HepG2 (cell line): ENCODE measurements at regions not wholly inside any gene's neighbourhood (a gene's known extent, or its start where the extent isn't known, plus 50 kb on each side); places are given as distances from the start of the nearest gene placed in this dataset.

Experiments
- ATAC-seq: fragments of 200-7000 bp; cut with Tn5 transposase; 3 replicates; pipeline ENCODE4 v1.9.1; 2020; ENCODE audit warnings: mild to moderate bottlenecking, moderate library complexity
- BruUV-seq: library from RNA; stranded (reverse); fragments of 400-500 nt; replicated peaks from 2 replicates; lab custom pipeline; 2021; lab: Mats Ljungman, UMichigan
- CTCF ChIA-PET: fragments of 300-600 bp; formaldehyde crosslinking; extraction: SDS; loops from one replicate; lab custom pipeline; 2021; ENCODE audit warnings: low total read pairs, inconsistent platforms, low intra/inter-chr PET ratio; lab: Yijun Ruan, JAX
- POLR2A ChIA-PET: fragments of 350-600 bp; sonication (Branson Sonifier 250); formaldehyde crosslinking; loops from one replicate; lab custom pipeline; 2020; ENCODE audit warnings: antibody characterized with exemption, inconsistent platforms; lab: Yijun Ruan, JAX
- DNase-seq: peaks from one replicate; pipeline ENCODE4 v3.0.0-alpha.2; 2015; ENCODE audit warnings: low spot score
- FAIRE-seq: peaks from 3 replicates; lab custom pipeline; 2011; peaks lifted over from hg19 to GRCh38; lab: Jason Lieb, UNC
- H2AFZ ChIP-seq: one replicate; pipeline ENCODE4 v1.6.1; 2011; ENCODE audit warnings: low read length, inconsistent platforms
- H3K27ac ChIP-seq: fragments of 300-600 bp; 3 replicates; pipeline ENCODE4 v1.8.0; 2011; ENCODE audit warnings: mixed run types, mild to moderate bottlenecking, mixed read lengths, low read length, inconsistent platforms; ENCODE audit not compliant: insufficient read depth; ENCODE audit errors: extremely low read length
- H3K27me3 ChIP-seq, 2 experiments: fragments of 200-600 bp in 1 of 2; 2 replicates in 1 of 2; 3 replicates in 1 of 2; pipeline versions ENCODE4 v1.6.0 to v1.8.0; 2011; ENCODE audit warnings: low read length in 2 of 2, mild to moderate bottlenecking in 2 of 2, moderate library complexity in 2 of 2, inconsistent platforms in 1 of 2; ENCODE audit not compliant: insufficient read depth in 2 of 2, control insufficient read depth in 1 of 2
- H3K36me3 ChIP-seq, 2 experiments: fragments of 200-600 bp in 1 of 2; replicated peaks in 1 of 2; 2 replicates in 1 of 2; 3 replicates in 1 of 2; pipeline versions ENCODE4 v1.5.1 to v1.8.0; 2011; ENCODE audit warnings: low read length in 2 of 2, inconsistent platforms in 1 of 2; ENCODE audit not compliant: insufficient read depth in 2 of 2, control insufficient read depth in 1 of 2
- H3K4me1 ChIP-seq: 2 replicates; pipeline ENCODE4 v1.5.1; 2012; ENCODE audit warnings: low read length, inconsistent platforms; ENCODE audit not compliant: insufficient read depth
- H3K4me2 ChIP-seq: 2 replicates; pipeline ENCODE4 v1.6.0; 2011; ENCODE audit warnings: low read depth, low read length, inconsistent platforms
- H3K4me3 ChIP-seq, 3 experiments: fragments of 200-600 bp in 1 of 3; sonication (generic), shearing (Covaris generic) in 1 of 3; replicated peaks in 1 of 3; 2 replicates each; pipeline ENCODE4 v1.5.1; 2011 to 2016; ENCODE audit warnings: low read length in 3 of 3, inconsistent platforms in 2 of 3, low read depth in 2 of 3, mild to moderate bottlenecking in 2 of 3, control low read depth in 1 of 3, mixed read lengths in 1 of 3; ENCODE audit not compliant: insufficient read depth in 1 of 3
- H3K79me2 ChIP-seq: one replicate; pipeline ENCODE4 v1.6.1; 2011; ENCODE audit warnings: low read length, inconsistent platforms; ENCODE audit not compliant: insufficient read depth
- H3K9ac ChIP-seq: 2 replicates; pipeline ENCODE4 v1.6.0; 2011; ENCODE audit warnings: mild to moderate bottlenecking, low read depth, low read length, inconsistent platforms; ENCODE audit not compliant: insufficient read depth
- H3K9me3 ChIP-seq: 2 replicates; pipeline ENCODE4 v1.5.1; 2012; ENCODE audit warnings: mild to moderate bottlenecking, low read length
- H4K20me1 ChIP-seq: 2 replicates; pipeline ENCODE4 v1.6.0; 2011; ENCODE audit warnings: inconsistent platforms, mild to moderate bottlenecking, low read length, moderate library complexity; ENCODE audit not compliant: insufficient read depth
- BRD4 ChIP-seq: sonication (generic); formaldehyde crosslinking; IDR thresholded peaks from 2 replicates; pipeline ENCODE4 v1.4.0; 2020; ENCODE audit warnings: missing genetic modification reagents
- CTCF ChIP-seq: sonication (generic); formaldehyde crosslinking; IDR thresholded peaks from 2 replicates; pipeline ENCODE4 v1.5.0; 2020; ENCODE audit warnings: mild to moderate bottlenecking, missing genetic modification reagents, moderate library complexity
- STAG1 ChIP-seq: sonication (generic); formaldehyde crosslinking; IDR thresholded peaks from 2 replicates; pipeline ENCODE4 v1.4.0; 2020; ENCODE audit warnings: missing genetic modification reagents
- TARDBP ChIP-seq: sonication (generic); formaldehyde crosslinking; IDR thresholded peaks from 2 replicates; pipeline ENCODE4 v1.8.0; 2022; ENCODE audit warnings: mild to moderate bottlenecking, missing genetic modification reagents
- ZNF280B ChIP-seq: sonication (generic); formaldehyde crosslinking; IDR thresholded peaks from 2 replicates; pipeline ENCODE4 v1.5.0; 2020; ENCODE audit warnings: missing genetic modification reagents, mild to moderate bottlenecking, borderline replicate concordance
- ZNF747 ChIP-seq: sonication (generic); formaldehyde crosslinking; IDR thresholded peaks from 2 replicates; pipeline ENCODE4 v1.8.1; 2023; ENCODE audit warnings: missing genetic modification reagents, mild to moderate bottlenecking, borderline replicate concordance
- ZNF75D ChIP-seq: sonication (generic); formaldehyde crosslinking; IDR thresholded peaks from 2 replicates; pipeline ENCODE4 v1.8.1; 2023; ENCODE audit warnings: missing genetic modification reagents, mild to moderate bottlenecking, borderline replicate concordance
- WGBS: methylation state at CpG from one replicate; pipeline ENCODE4 v1.1.6; 2017; ENCODE audit warnings: low lambda C conversion rate; 5-methylcytosine and 5-hydroxymethylcytosine counted together
- in situ Hi-C: cut with HindIII; loops from 2 replicates; pipeline ENCODE4 v1.10.0; 2017; ENCODE audit warnings: low pct_unique_long_range_greater_than_20kb; ENCODE audit not compliant: extremely low pct_ligation_motif_present
- intact Hi-C: fragments of 100-400 bp; cut with micrococcal nuclease; formaldehyde crosslinking; loops from one replicate; pipeline ENCODE4 v1.10.0; 2022; ENCODE audit not compliant: unreplicated experiment

GRCh38 chr12:20245491-20245890 lies 122.8 kb upstream of the PDE3A start (continued):
- TF ChIP-seq ZNF280B (CRISPR knock-in tag) (no peak), TARDBP (CRISPR knock-in tag) (no peak)

- Histone ChIP-seq H3K27ac (no peak overlapping the region), H3K36me3 (no peaks in the 10 kb centered on the region), H3K27me3 (no peaks in the 10 kb centered on the region), H3K4me3 (no peak overlapping the region), H2AFZ (no peak overlapping the region), H4K20me1 (no peaks in the 10 kb centered on the region), H3K9me3 (peaks cover 26% of the 10 kb centered on the region), H3K4me2 (no peak overlapping the region), H3K79me2 (no peaks in the 10 kb centered on the region), H3K4me1 (no peaks in the 10 kb centered on the region), H3K9ac (no peak overlapping the region)
- no peak for ATAC-seq
- no peak for FAIRE-seq
- BruUV-seq: no TSS peak
- 29% methylated on average over 3 of the region's 3 CpGs for WGBS
- POLR2A ChIA-PET: no interaction called here
- in situ Hi-C loops (no loop called here), intact Hi-C loops (no loop called here)
- TF ChIP-seq ZNF747 (CRISPR knock-in tag) (no peak), ZNF75D (CRISPR knock-in tag) (no peak), BRD4 (CRISPR knock-in tag) (no peak), STAG1 (CRISPR knock-in tag) (peak; percentile 12; the same call in 1 of the 2 replicates), CTCF (CRISPR knock-in tag) (0 out of 2 replicates have a peak, but pooled peaks have one; percentile 3)
- CTCF ChIA-PET: no interaction called here
- DNase-seq: no peak
Measured at GRCh38 chr12:20248646-20249045, 119.7 kb upstream of the PDE3A start.
